ENCODE measurements at regions not wholly inside any gene's neighbourhood (a gene's known extent, or its start where the extent isn't known, plus 50 kb on each side); places are given as distances from the start of the nearest gene placed in this dataset.

GRCh38 chr11:116403794-116404461 is 368.9 kb downstream of the BUD13 start:
- TF ChIP-seq CTCF (IDR thresholded peaks at IDR 0.05) (no peak), POLR2A (IDR thresholded peaks at IDR 0.05) (no peak), EP300 (IDR thresholded peaks at IDR 0.05) (no peak)
